Muscle of arm (tissue), 1 donor: ENCODE measurements at regions not wholly inside any gene's neighbourhood (a gene's known extent, or its start where the extent isn't known, plus 50 kb on each side); places are given as distances from the start of the nearest gene placed in this dataset.

Source experiments
- DNase-seq: peaks from one replicate; pipeline ENCODE4 v3.0.0-alpha.2; 2013

DNA sequence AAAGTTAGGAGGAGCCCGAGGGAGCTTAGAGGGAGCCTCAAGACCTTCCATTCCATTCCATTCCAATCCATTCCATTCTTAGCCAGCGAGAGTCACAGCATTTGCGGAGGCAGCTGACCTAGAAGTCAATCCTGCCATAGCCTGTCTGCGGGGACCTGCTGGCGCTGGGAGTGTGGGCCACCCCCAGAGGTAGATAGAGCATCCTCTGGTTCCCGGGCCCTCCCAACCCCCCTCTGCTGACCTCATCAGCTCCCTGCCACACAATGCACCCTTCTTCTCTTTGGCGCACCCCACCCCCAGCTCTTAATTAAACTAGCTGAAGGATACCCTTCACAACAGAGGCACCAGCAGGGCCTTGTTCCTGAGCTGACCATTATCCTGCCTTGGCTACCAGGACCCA lies 152.5 kb upstream of the ZMIZ1 start:
- no peak for DNase-seq

DNA sequence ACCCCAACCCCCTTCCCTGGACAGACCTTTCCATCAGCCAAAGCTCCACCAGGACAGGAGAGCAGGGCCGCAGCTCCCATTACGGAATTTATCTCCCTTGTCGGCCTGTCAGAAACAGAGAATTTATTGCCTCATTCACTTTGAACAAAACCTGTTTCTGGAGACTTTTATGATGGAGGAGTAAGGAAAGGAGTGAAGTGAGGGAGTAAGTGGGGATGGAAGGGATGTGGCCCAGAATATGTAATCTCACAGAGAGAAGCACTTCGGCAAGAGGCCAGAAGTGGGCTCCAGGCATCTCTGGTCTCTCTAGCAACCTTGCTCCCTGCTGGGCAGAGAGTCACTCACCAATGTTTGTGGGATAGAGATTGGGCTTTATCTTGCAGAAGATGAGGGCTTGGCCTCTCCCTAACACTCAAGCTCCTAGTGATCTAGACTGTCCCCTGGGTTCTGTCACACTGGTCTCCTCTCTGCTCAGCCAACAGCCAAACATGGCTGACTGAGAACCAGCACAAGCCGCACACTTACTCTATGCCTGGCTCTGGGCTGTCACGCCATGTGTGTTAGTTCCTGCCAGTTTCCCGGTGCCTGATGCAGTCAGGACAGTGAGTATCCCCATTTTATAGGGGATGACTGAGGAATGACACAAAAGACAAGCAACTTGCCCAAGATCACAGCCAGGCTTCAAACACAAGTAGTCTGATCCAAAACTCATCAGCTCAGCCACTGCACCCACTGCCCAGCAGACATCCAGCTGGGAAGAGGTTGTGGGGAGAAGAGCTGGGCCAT lies 149.4 kb upstream of the ZMIZ1 start:
- no peak for DNase-seq

DNA sequence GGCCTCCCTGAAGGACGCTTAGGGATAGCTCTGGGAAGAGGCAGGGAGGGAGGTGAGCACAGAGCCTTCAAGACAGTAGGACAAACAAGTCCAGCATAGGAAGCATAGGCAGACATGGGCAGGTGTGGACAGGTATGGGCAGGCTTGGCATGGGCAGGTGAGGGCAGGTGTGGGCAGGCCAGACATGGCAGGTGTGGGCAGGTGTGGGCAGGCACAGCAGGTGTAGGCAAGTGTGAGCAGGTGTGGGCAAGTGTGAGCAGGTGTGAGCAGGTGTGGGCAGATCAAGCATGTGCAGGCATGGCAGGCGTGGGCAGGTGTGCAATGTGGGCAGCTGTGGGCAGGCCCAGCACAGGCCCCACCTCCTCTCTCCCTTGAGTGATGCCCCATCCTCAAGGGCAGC lies 148.8 kb upstream of the ZMIZ1 start:
- DNase-seq = no peak

DNA sequence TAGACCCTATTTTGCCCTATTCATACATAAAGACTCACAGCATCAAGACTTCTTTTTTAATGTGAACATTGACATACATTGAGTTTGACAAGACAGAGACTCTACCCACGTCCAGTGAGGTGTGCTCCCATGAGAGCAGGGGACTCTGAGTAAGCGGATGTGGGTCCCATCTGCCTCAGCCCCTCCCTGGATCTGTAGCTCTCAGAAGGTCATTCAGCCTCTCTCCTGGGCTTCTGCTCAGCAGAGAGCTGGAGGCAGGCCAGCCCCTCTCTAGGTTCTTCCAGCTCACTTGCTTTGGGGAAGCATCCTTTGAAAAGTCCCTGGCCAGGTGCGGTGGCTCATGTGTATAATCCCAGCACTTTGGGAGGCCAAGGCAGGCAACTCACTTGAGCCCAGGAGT lies 146.9 kb upstream of the ZMIZ1 start:
- DNase-seq = no peak

DNA sequence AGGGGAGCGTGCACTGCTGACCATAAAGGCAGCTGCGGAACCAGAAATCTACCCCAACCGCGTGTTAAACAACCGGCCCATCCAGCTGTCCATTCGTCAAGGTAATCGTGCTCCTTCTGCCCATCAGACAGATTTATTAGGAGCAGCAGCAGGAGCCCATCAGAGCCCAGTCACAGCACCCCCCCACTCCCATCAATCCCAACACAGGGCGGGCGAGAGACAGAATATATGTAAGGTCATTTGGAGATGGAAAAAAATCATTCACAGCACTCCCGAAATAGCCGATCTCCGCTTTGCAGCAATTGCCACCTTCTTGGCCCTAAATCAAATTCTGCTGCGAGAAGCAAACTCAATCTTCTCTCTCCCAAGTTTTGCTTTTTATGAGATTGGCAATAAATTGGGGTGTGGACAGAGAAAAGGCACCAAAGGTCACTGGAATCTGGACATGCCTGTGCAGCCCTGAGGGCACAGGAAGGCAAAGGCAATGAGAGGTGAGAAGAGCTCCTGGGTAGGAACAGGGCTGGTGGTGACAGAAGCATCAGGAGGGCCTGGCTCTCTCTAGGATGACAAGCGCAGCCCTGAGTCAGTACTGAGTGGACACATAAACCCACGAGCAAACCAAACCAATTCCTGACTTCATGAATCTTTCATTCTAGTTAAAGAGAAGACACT lies 145.0 kb upstream of the ZMIZ1 start:
- DNase-seq = no peak

DNA sequence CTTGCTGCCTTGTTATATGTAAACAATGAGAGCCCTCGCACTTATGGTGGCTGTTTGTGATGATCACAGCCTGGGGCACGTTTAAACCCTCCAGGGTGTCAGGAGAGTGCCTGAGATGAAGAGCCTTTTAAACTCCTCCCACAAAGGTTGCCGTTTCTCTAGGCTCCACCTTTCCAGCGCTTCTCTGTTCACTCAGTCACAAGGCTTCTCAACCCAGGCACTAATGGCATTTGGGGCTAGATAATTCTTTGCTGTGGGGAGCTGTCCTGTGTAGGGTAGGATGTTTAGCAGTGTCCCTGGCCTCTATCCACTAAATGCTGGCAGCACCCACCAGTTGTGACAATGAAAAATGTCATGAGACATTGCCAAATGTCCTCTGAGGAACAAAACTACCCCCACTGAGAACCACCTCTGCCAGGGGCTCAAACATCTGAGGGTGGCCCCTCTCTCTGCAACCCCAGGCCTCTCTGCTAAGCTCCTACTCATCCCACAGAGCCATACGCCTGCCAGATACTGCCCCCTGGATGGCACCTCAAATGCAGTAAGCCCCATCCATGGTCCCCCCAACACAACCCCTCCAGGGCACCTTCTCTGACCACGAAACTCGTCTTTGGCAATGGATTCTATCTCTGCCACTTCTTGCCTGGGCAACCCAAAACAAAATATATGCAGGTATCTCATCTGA lies 144.3 kb upstream of the ZMIZ1 start:
- DNase-seq = no peak

DNA sequence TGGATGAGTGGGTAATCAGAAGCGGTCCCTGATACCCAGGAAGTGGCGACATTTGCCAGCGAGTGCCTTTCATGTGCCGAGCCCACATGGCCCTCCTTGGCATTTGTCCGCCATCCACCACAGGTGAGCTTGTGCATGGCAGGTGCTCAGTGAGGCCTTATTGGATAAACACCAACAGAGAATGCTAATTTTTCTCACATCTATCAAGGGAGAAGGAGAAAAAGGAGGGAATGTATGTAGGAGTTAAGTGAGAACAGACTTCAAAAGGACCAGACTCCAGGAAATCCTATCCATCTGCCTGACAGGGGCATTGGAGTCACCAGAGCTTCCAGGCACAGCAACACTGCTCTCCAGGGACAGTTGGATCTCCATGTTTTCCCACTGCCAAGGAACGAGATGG lies 143.5 kb upstream of the ZMIZ1 start:
- DNase-seq = no peak

DNA sequence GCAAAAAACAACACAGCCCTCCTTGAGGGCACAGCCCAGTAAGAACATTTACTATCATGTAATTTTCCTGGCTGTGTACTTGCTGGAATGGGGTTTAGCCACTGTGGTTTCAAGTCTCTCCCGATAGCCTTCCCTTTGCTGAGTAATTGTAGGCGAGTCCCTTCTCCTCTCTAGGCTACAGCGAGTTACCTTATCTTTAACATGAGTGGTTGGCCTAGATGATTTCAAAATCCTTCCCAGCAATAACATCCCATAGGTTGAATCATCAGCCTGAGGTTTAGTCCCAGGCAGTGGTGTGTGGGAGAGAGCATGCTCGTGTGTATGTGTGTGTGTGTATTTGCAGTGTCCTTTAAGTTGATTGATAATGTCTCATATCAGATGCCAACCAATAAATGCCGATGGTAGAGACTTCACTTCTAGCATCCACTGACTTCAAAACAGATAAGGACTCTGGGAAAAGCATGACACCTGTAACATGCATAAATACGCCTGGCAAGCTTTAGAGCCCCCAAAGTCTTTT lies 142.9 kb upstream of the ZMIZ1 start:
- no peak for DNase-seq

DNA sequence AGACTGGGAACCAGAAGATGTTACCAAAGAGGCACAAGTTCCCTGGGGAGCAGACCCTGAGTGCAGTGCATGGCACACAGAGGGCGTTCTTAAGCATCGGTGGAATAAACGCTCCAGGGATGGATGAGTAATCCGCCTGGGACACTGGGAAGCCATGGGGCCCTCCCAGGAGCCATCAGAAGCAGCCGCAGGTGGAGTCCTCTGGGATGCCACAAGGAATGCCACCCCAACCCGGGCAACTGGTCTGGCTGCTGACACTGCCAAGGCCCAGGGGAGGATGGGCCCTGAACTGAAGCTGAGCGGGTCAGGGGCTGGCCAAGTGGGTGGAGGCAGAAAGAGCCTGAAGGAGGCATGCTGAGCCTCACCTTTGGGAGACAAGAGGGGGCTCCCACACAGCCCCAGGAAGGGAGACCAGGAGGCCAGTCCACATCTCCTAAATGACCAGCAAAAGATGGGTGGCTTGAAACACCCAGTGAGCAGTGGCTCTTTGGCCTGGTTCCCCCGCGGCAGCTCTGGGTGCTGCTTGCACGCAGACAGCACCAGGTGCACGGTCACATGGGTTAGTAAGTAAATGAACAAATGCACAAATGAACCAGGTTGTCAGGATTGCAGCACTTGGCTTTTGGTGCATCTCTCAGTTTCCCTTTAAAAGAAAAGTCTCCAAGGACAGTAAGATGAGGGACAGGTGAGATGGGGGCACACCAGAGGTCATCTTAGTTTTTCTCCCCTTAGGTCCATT lies 141.3 kb upstream of the ZMIZ1 start:
- DNase-seq = no peak

DNA sequence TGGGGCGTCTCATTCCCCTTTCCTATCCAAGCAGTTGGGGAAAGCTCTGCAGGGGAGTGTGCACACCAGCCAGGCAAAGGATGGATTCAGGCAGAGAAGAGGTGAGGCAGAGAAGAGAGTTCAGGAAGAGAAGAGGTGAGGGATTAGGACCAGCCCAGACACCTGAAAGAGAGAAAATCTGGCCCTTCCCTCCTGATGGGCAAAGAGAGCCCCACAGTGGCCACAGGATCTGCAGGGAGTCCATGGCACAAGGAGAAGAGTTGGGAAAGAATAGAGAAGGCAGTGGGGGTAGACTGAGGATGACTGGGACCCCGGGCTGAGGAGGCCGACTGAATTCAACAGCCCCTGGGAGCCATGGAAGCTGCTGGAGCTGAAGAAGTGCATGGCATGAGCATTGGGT lies 140.4 kb upstream of the ZMIZ1 start:
- no peak for DNase-seq

DNA sequence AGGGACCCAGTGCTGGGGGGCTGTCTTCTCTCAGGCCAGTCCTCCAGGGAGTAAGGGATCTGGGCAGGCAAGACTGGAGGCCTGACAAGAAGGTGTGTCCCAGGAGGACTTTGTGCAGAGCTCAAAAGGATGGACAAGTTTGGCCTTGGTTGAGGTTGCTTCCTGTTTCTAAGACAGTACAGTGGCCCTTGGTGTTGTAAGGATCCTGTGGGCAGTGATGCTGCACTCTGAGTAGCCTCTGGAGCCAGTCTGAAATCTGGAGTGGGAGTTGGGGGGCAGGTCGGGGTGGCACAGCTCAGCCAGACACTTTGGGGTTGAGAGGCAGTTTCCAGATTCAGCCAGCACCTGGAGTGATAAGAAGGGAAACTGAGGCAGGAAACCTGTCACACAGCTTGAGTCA lies 139.2 kb upstream of the ZMIZ1 start:
- no peak for DNase-seq

DNA sequence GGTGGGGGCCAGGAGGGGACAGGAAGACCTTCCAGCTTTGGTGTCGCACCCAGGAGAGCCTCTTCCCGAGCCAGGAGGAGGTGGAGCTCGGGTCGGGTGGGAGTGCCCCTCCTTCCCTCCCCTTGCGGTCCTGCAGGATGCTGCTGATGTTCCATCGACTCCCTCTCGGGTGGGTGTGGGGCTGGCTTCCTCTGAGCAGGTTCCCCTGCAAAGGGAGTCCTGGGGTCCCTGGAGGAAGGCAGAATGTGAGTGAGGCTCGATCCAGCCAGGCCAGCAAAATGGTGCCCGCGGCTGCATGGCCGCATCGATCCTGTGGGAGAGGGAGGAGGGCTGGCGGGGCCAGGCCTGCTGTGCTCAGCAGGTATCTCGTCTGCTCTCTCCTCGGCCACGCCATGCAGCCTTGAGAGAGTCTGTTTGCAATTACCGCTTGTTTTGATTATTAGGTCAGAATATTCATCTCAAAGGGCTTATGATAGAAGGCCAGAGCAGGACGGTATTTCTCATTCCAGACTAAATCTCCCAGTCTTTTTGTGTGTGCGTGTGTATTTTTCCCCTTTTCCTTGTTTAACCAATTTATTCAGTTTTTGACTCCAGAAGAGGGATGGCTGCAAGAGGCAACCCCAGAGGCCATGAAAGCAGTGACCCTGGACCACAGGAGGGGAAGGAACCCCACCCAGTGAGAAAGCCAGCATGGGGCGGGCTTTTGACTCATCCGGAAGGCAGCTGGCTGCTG lies 137.3 kb upstream of the ZMIZ1 start:
- peak; percentile 54 for DNase-seq

DNA sequence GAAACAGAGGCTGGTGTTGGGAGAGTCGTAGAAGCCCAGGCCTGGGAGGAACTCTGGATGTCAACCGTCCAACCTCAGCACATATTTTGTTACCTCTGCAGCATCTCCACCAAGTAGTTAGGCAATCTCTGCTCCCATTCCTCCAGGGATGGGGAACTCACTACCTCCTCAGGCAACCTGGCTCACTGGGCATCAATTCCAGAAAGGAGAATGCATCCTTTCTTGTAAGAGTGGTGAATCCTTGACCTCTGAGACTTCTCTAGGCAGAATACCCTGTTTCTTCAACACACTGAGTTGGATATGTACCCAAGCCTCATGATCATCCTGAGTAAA lies 136.7 kb upstream of the ZMIZ1 start:
- DNase-seq = no peak

DNA sequence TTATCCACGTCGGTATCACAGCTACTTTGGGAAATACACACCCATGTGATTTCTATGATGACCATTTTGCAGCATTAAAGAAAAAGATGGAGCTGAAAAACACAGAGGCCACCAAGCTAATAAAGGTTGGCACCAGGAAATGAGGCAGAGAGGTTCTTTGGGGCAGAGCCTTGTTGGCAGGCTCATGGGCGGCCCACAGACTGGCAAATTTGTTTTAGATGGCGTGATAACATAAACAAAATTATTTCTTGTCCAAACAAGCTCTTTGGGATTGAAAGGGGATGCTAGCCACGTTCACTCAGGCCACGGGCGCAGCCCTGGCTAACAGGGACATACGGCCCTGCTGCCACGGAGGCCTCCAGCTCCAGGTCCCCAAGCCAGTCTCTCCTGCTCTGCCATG lies 135.9 kb upstream of the ZMIZ1 start:
- DNase-seq = no peak

DNA sequence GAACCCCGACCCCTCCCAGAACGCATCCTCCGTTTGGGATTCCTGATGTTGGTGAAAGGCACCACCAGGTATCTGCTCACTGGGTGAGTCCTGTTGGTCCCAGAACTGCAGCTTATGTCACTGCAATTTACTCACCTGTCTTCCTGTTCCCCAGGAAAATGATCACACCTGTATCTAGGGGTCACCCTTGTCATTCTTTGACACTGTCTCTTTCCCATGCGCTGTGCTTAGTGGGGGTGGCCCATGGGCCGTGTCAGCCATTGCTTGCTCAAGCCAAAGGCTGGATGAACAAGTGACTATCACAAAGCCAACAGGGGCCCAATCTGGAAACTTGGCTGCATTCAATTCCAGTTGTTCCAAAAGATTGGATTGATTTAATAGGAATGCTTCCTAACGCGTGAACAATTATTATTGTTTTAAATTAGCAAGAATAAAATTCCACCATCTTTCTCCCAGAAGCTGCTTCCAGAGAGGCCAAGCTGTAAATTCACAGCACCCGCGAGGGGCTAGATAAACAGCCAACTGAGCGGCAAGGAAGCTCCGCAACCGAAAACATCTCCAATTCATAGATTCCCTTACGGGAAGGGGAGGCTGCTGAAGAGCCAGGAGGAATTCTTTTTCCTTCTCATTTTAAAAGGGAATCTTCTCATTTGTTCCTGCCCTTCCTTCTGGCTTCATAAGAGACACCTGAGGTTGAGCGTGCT lies 134.8 kb upstream of the ZMIZ1 start:
- DNase-seq = no peak

DNA sequence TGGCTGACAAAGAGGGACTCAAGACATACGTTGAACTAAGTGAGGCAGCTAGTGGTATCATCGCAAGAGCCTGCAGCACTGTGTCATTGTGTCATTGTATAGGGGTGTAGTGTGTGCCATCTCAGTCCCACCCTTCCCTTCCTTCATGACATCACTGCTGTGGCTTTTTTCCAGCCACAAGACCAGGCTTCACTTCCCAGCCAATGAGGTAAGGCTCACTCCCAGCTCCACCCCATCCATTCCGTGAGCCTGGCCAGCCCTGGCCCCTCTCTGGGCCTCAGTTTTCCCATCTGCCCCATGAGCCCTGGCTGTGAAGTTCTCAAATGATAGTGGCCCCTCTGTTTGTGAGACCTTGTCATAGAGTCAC lies 134.3 kb upstream of the ZMIZ1 start:
- no peak for DNase-seq

DNA sequence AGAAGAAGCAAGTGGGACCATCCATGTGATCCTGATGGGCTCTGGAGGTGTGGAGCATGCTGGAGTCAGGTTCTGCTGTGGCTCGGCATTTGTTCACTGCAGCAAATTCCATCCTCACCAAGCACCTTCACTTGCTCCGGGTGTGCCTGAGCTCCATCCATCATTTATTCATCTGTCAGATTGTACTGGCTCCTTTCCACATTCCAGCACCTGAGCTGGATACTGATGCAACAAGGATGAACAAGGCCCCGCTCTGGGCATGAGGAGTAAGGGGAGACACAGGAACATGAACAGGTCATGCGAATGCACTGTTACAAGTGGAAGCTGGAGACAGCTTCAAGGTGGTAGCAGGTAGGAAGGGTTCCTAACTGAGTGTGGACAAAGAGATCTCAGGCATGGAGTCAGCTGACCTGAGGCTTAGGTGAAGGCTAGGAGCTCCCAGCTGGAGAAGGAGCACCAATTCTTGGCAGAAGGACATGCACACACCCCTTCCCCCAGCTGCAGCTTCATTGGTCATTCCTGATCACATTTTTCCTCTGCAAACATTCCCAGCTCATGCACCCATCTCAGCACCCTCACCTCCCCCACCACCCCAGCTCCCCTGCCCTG lies 133.7 kb upstream of the ZMIZ1 start:
- DNase-seq = no peak

DNA sequence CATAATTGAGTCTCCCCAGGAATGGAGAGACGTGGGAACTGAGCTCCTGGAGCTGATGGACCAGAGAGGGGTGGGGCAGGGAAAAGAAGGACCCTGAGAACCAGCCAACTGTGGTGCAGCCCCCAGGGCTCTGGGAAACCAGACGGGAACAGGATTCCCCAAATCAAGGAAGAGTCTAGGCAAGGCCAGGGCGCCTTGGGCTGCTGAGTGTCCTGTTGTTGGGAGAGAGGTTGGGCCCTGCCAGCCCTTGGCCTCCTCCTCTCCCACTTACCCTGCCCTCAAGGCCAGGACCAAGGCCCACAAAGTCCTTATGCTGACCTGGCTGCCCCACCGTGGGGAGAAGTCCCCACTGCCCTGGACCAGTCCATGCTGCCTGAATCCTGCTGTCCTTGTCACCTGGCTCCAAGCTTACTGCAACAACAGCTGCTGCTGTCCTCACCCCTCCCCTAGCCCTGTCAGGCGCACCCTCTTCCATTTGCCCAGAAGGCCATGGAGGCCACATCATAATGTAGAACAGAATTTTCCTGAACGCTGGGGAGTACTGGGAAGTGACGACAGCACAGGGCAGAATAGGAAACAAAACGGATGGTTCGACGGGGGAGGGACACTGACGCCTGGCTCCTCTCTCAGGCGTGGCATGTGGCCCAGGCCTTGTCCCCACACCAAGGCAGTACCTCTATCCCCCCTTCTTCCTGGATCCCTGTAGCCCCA lies 132.9 kb upstream of the ZMIZ1 start:
- no peak for DNase-seq

DNA sequence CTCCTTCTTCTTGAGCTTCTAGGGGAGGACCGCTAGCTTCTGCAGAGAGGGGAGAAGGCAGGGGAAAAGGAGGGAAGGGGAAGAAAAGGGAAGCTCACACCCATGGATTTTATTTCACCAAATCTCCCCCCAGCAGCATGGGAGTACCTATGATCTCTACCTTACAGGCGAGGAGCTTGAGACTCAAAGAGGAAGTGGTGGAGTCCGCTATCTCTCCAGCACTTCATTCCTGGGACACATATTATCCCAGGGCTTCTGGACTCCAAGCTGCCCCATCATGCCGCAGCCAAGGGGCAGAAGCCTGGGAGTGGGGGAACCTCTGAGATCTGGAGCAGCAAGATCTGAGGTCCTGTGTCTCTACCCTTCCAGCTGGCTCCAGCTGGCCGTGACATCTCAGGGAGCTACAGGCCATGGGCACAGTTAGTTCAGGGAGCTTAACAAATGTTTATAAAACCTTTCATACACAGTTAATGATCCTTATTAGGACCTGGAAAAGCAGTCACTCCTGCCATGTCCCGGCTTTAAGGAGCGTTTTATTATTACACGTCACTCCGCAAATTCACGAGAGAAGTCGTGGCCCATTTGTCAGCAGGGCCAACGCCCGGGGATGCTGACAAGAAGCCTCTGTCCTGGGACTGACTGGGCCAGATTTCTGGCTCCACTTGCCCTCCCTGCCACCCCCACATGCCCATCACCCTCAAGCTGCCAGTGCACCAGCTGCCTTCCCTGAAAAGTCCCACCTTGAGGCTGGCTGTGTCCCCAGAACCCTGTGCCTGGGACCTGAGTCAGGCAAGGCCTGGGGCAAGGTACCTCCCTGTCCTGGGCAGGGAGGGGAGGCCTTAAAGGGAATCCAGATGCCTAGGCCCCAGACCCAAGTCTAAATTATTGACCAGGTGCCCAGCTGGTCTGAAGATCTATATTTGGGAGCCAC lies 132.1 kb upstream of the ZMIZ1 start:
- no peak for DNase-seq
